ENCODE measurements at regions not wholly inside any gene's neighbourhood (a gene's known extent, or its start where the extent isn't known, plus 50 kb on each side); places are given as distances from the start of the nearest gene placed in this dataset.

- DNase-seq (no peak), ATAC-seq (no peak)
- H3K9me3 ChIP-seq = peaks cover 0 to 7% (median 0%) of the 10 kb centered on the region in 11 donors
- WGBS, 2 donors = 75 to 86% methylated on average over 1 of the region's 1 CpG
- TF ChIP-seq CTCF (IDR thresholded peaks at IDR 0.05) = no peak
- H3K36me3 ChIP-seq = no peaks in the 10 kb centered on the region
- H3K4me1 ChIP-seq = no peaks in the 10 kb centered on the region
- H3K27ac ChIP-seq = no peak overlapping the region
- no peak overlapping the region for H3K4me3 ChIP-seq
- intact Hi-C loops (cut with DNase I) = no loop called here
- H3K27me3 ChIP-seq = no peaks in the 10 kb centered on the region
Observed at GRCh38 chr5:74978345-74978744, 74.0 kb downstream of the GCNT4 start.

GRCh38 chr5:74977471-74977870 lies 74.9 kb downstream of the GCNT4 start:
- H3K4me1 ChIP-seq = no peaks in the 10 kb centered on the region
- no peak overlapping the region for H3K27ac ChIP-seq
- peaks cover 0 to 8% (median under 1%) of the 10 kb centered on the region in 11 donors for H3K9me3 ChIP-seq
- H3K27me3 ChIP-seq = no peaks in the 10 kb centered on the region
- no peak overlapping the region for H3K4me3 ChIP-seq
- DNase-seq (no peak), ATAC-seq (no peak)
- intact Hi-C loops (cut with DNase I) = no loop called here
- no peak for TF ChIP-seq CTCF (IDR thresholded peaks at IDR 0.05)
- 88 to 93% methylated on average over 6 of the region's 6 CpGs for WGBS, 2 donors
- no peaks in the 10 kb centered on the region for H3K36me3 ChIP-seq

- ATAC-seq (no peak), DNase-seq (no peak)
- Histone ChIP-seq H3K27me3 (no peaks in the 10 kb centered on the region), H3K4me3 (no peak overlapping the region), H3K4me1 (no peaks in the 10 kb centered on the region), H3K9me3 (peaks cover 0 to 16% (median 7%) of the 10 kb centered on the region in 11 donors), H3K27ac (no peak overlapping the region), H3K36me3 (no peaks in the 10 kb centered on the region)
- 57 to 69% methylated on average over 3 of the region's 3 CpGs for WGBS, 2 donors
- intact Hi-C loops (cut with DNase I) = no loop called here
- TF ChIP-seq CTCF (IDR thresholded peaks at IDR 0.05) = no peak
Observed at GRCh38 chr5:74976651-74977050, 75.7 kb downstream of the GCNT4 start.

- intact Hi-C loops (cut with DNase I) = no loop called here
- TF ChIP-seq CTCF (IDR thresholded peaks at IDR 0.05) = no peak
- no peak for ATAC-seq
Observed at GRCh38 chr5:74975582-74975981, 76.8 kb downstream of the GCNT4 start.

More at GRCh38 chr5:74975582-74975981, 76.8 kb downstream of the GCNT4 start:
- peak overlapping the region in 1 of 10 donors; percentile 36 for H3K27ac ChIP-seq
- no peaks in the 10 kb centered on the region for H3K4me1 ChIP-seq
- H3K4me3 ChIP-seq = no peak overlapping the region
- no peaks in the 10 kb centered on the region for H3K27me3 ChIP-seq
- no peaks in the 10 kb centered on the region for H3K36me3 ChIP-seq
- DNase-seq = no peak
- H3K9me3 ChIP-seq = peaks cover 0 to 18% (median 8%) of the 10 kb centered on the region in 11 donors
- WGBS, 2 donors = 80 to 84% methylated on average over 3 of the region's 3 CpGs
